Esophagus mucosa (tissue), 1 donor: ENCODE measurements at regions not wholly inside any gene's neighbourhood (a gene's known extent, or its start where the extent isn't known, plus 50 kb on each side); places are given as distances from the start of the nearest gene placed in this dataset.
"Not testable (repeated sequence)": the region's sequence is repeated elsewhere in the genome, so short reads cannot be mapped to it uniquely, and the experiment has no call there.

Source experiments
- ATAC-seq: fragments of 200-7000 bp; cut with Tn5 transposase; one replicate; pipeline ENCODE4 v1.9.1; 2020
- donor health status: DM: yes; HTN: yes; CAD: no.

DNA sequence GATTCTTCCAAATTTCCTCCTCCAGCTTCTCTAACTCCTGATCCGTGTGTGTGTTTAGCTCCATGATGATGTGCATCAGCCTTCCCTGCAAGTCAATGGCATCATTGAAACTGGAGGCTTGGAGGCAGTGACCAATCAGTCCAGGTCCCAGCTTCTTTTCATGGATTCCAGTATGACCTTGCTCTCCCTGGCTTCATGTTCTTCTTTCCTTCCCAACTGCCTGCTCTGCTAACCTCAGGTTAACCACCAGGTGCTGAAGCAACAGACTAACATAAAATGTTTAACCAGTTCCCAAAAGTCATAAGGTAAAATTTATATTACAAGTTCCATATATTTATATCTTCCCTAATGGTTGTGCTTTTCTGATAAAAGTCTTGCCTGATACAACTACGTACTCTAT lies 512.8 kb upstream of the EPHA7 start:
- no peak for ATAC-seq

DNA sequence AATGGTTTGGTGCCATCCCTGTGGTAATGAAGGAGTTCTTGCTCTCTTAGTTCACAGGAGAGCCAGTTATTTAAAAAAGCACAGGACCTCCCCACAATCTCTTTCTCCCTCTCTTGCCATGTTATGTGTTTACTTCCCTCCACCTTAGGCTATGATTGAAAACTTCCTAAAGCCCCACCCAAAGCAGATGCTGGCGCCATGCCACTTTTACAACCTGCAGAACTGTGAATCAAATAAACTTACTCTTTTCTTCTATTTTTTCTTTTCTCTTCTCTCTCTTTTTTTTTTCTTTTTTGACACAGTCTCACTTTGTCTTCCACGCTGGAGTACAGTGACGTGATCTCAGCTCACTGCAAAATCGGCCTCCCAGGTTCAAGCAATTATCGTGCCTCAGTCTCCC lies 508.4 kb upstream of the EPHA7 start:
- no peak for ATAC-seq

DNA sequence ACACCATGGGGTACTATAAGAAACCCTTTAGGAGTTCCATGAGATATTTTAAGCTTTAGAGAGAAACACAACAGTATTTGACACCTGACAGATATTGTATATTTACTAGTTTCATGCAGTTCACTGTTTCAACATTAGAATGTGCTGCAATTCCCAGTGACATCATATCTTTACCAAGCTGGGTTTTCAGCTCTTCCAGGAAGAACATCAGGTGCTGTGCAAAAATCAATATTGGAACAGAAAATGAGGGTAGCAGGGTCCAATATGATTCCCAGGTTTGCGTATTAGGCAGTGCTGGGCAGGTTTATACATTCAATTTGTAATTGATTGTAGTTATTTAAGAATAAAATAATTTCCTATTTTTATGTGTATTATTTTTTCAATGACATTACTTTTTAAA lies 500.0 kb upstream of the EPHA7 start:
- no peak for ATAC-seq

DNA sequence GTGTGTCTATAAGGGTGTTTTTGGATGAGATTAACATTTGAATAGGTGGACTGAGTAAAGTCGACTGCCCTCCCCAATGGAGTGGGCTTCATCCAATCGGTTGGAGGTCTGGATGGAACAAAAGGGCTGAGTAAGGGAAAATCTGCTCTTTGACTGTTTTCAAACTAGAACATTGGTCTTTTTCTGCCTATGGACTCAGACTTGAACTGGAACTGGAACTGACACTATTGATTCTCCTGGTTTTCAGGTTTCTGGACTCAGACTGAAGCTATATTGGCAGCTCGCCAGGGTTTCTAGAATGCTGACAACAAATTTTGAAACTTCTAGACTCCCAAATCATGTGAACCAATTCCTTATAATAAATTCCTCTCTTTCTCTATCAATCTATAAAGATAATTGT lies 498.9 kb upstream of the EPHA7 start:
- ATAC-seq: no peak

DNA sequence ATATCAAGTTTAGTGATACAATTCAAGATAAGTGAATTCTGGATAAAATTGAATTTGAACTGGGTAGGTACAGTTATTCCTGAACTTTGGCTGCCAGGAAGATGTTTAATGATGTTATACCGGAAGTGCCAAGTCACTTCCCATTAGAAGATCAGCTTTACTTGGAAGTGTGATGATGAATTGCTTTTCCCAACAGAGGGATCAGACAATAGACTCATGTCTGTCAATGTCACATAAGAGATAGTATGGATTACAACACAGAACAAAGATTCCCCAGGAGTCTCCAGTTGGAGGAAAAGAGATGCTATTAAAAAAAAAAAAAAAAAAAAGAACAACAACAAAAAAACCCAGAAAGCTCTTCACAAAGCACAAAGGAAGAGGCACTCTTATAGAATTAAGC lies 497.9 kb upstream of the EPHA7 start:
- ATAC-seq: no peak

DNA sequence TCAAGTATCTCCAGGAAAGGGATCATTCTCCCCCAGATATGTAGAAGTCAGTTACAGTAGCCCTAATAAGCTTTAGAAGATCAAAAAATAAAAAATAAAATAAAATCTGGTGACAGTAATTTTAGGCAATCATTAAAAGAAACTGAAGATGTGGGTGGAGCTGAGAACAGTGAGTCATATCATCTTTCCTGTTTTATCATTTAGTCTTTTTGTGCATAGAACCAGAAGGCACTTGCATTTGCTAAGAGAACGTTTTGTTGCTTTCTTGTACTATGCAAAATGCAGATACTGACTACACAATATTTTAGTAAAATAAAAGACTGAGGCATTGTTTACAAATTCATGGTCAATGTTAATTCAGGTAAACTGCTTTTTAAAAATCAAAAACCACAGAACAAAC lies 497.4 kb upstream of the EPHA7 start:
- ATAC-seq: no peak

DNA sequence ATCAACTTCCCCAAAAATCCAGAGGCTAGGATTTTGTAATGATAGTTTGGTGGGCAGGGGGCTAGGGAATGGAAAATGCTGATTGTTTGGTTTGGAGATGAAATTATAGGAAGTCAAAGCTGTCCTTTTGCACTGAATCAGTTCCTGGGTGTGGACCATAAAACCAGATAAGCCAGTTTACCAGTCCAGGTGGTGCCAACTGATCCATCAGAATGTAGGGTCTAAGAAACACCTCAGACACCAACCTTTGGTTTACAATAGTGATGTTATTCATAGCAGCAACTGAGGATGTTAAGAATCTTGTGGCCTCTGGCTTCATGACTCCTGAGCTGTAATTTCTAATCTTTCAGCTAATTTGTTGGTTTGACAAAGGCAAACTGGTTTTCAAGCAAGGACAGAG lies 496.6 kb upstream of the EPHA7 start:
- ATAC-seq: no peak

DNA sequence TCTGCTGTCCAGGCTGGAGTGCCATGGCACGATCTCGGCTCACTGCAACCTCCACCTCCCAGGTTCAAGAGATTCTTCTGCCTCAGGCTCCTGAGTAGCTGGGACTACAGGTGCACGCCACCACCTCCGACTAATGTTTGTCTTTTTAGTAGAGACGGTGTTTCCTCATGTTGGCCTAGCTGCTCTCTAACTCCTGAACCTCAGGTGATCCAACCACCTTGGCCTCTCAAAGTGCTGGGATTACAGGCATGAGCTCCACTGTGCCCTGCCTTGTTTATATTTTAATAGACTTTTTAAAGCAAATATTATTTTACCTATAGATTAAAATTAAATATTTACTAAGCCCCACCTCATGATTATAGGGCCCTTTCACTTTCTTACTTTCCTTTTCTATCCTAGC lies 483.2 kb upstream of the EPHA7 start:
- ATAC-seq: no peak

DNA sequence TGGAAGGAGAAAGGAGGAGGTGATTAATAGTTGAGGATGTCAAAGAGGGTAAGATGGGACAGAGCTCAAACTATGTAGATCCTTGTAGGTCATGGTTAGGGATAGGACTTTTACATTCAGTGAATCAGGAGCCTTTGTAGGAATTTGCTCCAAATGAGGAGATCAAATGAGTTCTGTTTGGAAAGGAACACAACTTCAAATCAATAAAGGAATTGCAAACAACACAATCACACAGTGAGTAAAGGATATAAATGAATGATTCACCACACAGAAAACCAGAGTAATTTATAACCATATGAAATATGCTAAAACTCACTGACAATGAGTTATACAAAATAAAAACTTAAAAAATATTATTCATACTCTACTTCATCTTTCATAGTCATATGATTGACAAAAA lies 480.8 kb upstream of the EPHA7 start:
- no peak for ATAC-seq

DNA sequence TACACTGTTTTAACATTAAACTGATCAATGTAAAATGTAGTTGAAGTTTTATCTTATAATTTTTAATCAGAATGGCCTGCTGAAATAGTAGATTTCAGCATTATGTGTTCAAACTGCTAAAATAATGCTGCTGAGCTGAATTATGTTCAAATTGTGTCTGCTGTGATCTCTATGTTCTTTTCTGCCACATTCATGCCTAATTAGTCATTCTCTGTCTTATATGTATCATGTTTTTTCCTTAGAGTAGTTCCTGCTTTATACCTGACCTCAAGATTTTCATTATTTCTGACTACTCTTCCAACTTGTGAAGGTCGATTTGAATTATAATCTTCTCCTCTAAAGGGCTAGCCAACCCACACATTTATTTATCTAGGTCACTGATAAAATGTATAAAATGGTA lies 476.7 kb upstream of the EPHA7 start:
- no peak for ATAC-seq

DNA sequence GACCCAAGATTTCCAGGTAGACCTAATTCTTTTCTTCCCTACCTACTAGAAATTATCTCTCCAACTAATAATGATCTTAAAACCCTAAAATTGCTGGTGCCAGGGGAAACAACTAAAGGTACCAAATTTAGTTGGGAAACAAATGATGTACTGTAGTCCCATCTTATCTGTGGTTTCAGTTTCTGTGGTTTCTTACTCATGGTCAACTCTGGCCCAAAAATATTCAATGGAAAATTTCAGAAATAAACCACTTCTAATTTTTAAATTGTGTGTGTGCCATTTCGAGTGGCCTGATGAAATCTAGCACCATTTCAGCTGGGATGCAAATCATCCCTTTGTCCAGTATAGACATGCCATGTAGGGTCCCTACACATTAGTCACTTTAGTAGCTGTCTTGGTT lies 475.2 kb upstream of the EPHA7 start:
- ATAC-seq: no peak

DNA sequence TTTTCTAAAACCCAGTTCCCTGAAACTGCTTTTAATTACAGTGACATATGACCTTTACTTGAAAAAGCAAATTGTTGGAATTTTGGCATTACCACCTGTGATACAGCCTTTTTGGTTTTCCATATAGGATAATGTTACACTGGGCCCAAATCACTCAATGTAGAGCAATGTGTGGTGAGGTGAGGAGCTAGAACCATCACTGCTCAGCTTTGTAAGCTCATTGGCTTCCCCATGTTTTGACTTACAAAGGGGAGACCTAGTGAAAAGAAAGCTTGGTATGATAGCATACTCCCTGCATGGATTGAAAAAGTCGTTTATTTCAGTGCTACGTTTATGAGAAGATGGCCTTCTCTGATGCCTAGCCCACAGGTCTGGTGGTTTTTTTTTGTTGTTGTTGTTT lies 470.4 kb upstream of the EPHA7 start:
- no peak for ATAC-seq

DNA sequence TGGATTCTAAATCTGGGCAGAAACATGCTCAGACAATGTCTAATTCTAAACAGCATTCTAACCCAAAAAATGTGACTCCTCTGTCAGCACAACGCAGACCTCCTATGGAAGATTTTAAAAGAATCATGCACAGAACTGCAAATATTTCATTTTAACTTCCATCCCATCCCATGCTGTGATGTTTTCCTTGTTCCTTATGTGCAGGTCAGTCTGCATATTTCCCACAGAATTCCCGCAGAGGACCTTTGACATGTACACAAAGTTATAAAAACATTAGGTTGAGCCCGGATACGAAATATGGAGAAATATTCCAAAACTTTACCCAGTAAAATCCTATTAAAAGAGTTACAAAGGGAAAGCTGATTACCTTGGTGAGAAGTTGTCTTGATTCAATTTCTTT lies 467.1 kb upstream of the EPHA7 start:
- ATAC-seq: no peak

DNA sequence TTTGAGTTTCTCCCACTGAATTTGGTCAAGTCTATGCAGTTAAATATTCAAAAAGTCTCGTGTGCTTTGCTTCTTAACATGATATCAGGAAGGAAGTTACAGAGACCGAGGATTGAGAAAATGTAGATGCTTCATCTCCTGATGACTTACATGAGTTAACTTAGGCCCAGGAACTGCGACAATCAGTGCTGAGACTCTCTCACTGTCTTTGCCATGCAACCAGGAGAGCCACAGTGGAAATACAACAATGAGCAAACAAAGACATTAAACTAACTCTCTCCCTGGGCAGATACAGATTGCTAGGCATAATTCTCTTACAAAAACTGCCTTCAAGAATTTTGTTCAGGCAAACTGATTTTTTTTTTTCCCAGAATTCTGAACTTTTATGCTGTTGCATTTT lies 440.6 kb upstream of the EPHA7 start:
- no peak for ATAC-seq

DNA sequence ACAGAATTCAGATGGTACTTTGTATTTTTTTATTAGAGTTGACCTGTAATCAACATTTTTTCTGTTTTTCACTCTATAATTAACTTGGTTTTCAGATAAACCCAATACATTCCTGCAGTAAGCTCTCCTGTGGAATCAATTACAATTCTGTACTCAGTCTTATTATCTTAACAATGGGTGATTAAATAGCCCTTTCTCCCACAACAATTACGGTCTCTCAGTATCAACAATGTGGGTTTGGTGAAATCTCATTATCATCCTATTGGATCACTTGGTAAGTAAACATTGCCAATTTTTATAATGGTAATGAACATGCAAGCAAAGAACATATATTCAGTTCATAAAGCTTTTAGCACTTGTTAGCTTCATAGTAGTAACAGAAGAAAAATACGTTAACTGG lies 438.9 kb upstream of the EPHA7 start:
- ATAC-seq: no peak

DNA sequence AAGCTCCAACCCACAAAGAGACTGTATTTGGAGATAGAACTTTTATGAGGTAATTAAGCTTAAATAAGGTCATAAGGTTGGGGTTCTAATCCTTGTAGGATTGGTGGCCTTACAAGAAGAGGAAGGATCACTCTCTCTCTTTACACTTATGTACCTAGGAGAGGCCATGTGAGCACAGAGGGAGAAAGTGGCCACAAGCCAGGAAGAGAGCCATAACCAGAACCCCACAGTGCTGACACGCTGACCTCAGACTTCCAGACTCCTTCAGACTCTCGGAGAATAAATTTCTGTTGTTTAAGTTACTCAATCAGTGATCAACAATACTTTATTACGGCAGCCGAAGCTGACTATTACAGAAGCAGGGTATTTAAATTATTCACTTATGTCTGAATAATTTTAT lies 430.5 kb upstream of the EPHA7 start:
- ATAC-seq: no peak

DNA sequence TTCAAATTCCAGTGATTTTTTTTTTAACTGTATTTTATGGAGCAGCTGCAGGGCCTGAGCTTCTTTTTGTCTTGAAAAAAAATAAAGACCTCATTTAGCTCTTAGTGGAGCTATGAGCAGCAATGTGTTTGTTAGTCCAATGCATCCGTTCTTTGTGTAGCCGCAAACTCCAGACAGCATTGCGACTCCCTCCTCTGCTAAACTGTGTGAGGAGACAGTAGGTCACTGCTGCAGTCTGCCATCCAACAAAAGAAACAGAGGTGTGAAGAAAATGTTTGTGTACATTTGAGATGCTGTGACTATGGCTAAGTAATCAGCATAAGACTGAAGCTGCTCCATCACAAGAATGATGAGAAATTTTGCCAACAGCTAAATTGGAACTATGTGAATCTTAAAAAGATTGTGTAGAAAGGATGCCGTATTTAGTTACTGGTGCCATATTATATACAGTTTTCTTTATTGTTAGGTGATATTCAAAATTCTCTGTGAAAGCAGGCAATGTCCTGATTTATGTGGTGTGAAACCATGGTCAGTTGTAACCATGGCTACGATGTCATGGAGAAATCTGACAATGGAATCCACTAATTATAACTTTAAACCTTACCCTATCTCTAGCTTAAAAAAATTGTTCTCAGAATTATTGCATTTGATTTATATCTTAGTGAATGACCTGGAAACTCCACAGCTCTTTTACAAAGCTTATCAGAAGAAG lies 428.8 kb upstream of the EPHA7 start:
- no peak for ATAC-seq

DNA sequence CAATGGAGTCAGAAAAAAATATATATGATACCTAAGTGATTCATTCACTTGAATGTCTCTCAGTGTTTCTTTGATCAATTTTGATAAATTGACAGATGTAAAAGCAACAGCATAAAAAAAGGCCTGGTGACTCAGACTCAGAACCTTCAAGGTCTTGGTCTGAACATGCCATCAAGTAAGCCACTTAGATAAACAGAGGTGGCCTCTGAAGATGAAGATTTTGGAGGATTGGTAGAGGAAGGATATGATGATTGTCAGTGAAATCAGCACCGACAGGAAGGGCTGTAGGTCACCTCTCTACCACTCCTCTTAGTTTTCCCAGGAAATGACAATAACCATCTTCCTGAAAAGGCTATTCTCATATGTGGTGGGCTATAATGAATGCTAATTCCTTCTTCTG lies 422.8 kb upstream of the EPHA7 start:
- ATAC-seq: no peak

DNA sequence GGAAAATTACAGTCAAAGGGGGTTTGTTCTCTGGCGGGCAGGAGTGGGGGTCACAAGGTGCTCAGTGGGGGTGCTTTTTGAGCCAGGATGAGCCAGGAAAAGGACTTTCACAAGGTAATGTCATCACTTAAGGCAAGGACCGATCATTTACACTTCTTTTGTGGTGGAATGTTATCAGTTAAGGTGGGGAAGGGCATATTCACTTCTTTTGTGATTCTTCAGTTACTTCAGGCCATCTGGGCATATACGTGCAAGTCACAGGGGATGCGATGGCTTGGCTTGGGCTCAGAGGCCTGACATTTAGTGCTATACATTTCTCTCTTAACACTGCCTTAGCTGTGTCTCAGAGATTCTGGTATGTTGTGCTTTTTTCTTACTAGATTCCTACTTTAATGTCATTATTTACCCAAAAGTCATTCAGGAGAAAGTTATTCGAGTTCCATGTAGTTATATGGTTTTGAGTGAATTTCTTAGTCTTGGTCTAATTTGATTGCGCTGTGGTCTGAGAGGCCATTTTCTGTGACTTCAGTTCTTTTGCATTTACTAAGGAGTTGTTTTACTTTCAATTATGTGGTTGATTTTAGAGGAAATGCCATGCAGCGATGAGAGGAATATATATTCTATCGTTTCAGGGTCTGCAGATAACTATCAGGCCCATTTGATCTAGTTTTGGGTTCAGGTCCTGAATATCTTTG lies 416.2 kb upstream of the EPHA7 start:
- ATAC-seq: not testable (repeated sequence)

DNA sequence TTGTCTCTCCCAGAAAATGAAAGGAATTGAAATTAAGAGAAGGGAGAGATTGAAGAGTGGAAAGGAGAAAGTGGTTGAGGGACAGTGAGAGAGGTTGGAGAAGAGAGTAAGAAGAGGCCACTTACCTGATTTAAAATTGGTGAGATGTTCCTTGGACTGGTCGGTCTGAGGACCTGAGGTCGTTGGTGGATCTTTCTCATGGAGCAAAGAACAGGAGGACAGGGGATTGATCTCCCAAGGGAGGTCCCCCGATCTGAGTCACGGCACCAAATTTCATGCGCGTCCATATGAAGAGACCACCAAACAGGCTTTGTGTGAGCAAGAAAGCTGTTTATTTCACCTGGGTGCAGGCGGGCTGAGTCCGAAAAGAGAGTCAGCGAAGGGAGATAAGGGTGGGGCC lies 415.7 kb upstream of the EPHA7 start:
- ATAC-seq: not testable (repeated sequence)

DNA sequence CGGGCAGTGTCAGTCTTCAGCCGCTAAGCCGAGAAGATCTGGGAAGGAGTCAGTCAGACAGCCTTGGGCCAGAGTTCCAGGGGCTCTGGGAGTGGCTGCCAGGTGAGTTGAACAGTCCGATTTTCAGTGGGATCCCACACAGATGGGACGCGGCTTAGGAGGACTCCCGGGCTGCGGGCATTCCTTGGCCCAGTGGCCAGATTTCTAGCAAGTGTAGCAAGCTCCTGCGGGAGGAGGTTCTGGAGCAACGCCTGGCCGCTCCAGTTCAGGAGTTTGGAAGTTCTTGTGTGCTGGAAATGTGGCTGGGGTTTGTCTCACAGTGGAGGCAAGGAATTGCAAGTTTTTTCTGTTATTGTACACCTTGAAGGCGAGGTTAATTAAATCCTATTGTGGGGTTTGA lies 414.0 kb upstream of the EPHA7 start:
- ATAC-seq: not testable (repeated sequence)

DNA sequence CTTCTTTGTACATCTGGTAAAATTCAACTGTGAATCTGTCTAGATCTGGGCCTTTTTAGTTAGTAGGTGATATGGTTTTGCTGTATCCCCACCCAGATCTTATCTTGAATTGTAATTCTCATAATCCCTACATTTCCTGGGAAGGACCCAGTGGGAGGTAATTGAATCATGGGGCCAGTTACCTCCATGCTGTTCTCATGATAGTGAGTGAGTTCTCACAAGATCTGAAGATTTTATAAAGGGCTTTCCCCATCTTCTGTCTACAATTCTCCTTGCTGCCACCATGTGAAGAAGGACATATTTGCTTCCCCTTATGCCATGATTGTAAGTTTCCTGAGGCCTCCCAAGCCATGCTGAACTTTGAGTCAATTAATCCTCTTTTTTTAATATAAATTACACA lies 410.4 kb upstream of the EPHA7 start:
- ATAC-seq: not testable (repeated sequence)

DNA sequence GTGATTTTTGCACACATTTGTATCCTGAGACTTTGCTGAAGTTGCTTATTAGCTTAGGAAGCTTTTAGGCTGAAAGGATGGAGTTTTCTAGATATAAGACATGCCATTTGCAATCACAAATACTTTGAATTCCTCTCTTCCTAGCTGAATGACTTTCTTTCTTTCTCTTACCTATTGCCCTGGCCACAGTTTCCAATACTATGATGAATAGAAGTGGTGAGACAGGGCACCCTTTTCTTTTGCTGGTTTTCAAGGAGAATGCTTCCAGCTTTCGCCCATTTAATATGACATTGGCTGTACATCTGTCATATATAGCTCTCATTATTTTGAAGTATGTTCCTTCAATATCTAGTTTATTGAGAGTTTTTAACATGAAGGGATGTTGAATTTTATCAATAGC lies 409.6 kb upstream of the EPHA7 start:
- no peak for ATAC-seq

DNA sequence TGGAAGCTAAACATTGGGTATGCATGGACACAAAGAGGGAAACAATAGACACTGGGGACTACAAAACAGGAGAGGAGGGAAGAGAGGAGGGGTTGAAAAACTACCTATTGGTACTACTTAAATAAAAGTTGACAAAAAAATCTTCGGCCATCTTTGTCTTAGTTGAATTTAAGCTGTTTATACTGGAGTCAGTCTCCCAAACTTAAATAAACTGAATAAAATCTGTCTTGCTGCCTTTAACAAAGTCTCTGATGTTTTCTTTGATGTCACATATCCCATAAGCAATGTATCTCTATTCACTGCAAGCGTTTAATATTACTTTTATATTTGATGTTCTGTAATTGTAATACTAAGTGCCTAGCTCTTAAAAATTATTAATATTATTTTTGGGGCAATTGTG lies 409.2 kb upstream of the EPHA7 start:
- no peak for ATAC-seq

DNA sequence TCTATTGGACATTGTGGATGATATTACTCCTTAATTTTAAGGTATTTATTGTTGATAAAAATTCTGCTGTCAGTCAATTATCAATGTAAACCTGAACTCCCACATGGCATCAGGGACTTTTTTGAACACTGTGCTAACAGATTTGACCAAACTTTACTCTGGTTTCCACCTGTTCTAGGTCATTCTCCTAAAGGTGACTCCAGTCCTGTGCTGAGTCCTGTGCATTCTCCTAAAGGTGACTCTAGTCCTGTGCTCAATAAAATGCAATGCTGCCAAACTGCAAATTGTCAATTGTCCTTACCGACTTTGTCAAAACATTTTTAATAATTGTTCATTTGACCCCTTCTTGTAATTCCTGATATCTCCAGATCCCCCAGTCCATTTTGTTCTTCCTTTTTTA lies 408.4 kb upstream of the EPHA7 start:
- no peak for ATAC-seq
